SKM-1 treated with dmso at 0.1 percent for 144 hours (cell line): ENCODE measurements at regions not wholly inside any gene's neighbourhood (a gene's known extent, or its start where the extent isn't known, plus 50 kb on each side); places are given as distances from the start of the nearest gene placed in this dataset.
A peak's percentile ranks its signal among the peaks of the same experiment; 100 is the strongest.
"Not testable (repeated sequence)": the region's sequence is repeated elsewhere in the genome, so short reads cannot be mapped to it uniquely, and the experiment has no call there.

Source experiments
- DNase-seq: peaks from one replicate; lab custom pipeline; 2025; ENCODE audit not compliant: unreplicated experiment; lab: John Stamatoyannopoulos, UW

DNA sequence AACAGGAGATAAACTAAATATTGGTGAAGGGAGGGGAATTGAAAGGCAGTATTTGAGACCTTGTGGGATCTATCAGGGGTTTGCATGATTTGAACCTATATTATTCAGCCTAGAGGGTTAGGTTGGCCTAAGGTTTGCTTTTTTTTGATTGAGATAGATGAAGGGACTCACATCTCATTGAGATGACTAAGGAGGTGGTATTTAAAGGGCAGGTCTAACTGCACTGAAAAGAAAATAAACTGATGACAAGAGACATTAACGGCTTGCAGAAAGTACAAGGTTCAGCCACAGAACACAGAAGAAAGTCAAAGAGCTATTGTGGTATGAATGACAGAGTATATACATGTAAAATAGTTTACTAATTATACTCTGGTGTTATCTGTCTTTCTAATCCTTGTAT lies 412.7 kb downstream of the CDH10 start:
- no peak for DNase-seq

DNA sequence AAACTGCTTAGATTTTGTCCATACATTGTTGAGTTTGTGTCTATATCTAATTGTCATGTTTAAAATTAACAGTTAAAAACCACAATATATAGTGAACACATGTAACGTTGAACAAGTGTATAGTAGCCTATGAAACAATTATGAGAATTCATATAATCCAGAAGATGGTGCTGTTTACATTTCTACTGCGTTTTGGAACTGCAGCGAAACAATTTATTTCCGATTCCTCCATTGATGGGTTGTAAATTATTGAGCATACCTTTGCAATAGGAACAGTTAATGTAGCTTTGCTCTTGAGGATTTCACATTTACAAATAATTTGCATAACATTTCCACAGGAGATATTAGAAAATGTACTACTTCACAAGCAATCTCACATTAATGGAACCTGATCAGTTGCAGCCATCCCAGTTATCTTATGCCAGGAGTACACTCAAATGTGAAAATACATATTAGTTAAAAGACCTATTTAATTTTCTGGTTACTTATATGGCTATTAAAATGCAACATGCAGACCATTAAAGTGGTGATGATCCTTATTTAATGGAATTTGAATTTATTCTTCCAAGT lies 411.8 kb downstream of the CDH10 start:
- no peak for DNase-seq

DNA sequence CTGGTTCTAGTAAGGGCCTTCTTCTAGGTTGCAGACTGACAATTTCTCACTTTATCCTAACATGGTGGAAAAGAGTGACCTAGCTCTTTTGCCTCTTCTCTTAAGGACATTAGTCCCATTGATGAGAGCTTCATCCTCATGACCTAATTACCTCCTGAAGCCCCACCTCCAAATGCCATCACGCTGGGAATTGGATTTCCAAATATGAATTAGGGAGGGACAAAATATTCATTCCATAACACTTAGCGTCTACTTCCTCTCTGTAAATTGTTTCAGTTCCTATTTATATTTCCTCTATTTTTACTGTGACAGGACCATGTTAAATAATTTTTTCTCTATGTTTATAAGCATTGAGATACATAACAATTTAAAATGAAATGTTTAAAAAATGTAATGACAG lies 408.8 kb downstream of the CDH10 start:
- peak; percentile 15 for DNase-seq

DNA sequence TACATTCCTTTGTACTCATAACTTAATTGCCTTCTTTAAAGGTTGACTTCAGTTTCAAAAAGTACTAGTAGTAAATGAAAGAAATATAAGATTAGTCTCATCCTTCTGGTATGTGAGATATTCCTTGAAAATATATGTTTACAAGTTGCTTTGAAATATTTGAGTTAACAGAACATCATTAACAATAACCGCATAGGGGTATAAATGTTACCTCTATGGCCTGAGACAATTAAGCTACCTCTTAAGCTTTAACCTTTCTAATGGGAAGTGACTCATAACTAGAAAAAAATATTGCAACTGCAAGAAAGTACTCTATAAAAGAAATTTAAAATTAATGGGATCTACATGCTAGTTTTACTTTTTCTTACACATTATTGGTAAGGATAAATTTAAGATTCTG lies 399.0 kb downstream of the CDH10 start:
- no peak for DNase-seq

DNA sequence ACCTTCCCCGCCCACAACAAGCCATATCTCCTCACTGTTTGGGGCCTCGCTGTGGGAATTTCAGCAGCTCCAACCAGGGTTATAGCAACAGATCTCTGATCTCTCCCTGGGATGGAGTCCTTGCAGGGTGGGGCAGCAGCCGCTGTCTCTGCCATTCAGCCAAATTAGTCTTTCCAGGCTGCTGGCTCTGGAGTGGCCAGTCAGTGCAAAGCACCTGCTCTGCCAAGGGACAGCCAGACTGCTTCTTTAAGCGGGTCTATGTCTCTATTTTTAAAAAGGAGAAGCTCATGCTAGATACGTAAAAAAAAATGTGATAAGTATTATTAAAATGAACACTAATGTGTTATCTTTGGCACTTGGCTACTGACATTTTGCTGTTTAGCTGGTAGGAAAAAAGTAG lies 380.2 kb downstream of the CDH10 start:
- no peak for DNase-seq

DNA sequence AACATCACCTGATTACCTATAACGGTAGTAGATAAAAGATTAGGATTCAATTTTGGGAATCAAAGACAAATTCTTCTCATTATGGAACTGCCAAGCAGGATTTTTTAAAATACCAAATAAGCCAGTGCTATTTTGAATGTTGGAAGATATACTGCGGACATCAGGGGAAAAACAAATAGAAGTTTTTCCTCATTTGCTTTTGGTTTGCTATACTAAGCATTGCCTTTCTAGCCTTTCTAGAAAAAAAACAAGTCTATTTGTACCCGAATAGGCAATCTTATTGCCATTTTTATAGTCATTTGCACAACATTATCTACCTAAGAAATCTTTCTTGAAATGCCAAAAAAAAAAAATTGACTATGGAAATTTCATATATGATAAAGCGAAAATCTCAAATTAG lies 379.5 kb downstream of the CDH10 start:
- DNase-seq = no peak

DNA sequence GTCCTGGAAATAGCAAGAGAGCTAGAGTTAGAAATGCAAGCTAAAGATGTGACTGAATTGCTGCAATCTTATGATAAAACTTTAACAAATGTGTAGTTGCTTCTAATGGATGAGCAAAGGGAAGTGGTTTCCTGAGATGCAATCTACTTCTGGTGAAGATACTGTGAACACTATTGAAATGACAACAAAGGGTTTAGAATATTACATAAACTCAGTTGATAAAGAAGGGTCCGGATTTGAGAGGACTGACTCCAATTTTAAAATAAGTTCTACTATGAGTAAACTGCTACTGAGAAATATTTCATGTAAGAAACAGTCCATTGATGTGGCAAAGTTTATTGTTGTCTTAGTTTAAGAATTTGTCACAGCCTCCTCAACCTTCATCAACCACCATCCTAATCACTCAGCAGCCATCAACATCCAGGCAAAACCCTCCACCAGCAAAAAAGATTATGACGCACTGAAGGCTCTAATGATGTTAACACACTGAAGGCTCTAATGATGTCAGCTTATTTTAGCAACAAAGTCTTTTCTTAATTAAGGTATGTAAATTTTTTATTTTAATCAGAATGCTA lies 376.2 kb downstream of the CDH10 start:
- DNase-seq = no peak

DNA sequence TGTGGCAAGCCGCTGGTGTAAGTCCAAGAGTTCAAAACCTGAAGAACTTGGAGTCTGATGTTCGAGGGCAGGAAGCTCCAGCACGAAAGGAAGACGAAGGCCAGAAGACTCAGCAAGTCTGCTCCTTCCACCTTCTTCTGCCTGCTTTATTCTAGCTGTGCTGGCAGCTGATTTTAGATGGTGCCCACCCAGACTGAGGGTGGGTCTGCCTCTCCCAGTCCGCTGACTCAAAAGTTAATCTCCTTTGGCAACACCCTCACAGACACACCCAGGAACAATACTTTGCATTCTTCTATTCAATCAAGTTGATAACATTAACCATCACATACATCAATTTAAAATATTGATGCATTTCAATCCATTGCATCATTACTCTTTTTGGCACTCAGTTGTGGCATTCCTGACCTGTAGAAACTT lies 373.1 kb downstream of the CDH10 start:
- not testable (repeated sequence) for DNase-seq

DNA sequence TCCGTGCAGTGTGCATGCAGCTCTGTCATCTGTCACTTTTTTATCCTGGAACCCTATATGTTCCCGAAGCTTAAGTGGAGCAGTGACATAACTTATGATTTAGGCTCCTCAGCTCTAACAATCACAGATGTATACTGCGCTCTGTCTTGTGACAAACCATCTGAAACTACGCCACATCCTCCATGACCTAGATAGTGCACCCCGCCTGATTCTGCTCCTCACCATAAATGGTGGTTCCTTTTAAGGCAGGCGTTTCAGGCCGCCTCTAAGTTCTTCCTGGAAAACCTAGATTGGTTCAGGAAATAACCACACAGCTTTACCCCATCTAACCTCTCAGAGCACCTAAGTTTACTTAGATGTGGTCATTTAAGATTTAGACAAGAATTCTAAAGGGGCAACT lies 372.0 kb downstream of the CDH10 start:
- DNase-seq = no peak

DNA sequence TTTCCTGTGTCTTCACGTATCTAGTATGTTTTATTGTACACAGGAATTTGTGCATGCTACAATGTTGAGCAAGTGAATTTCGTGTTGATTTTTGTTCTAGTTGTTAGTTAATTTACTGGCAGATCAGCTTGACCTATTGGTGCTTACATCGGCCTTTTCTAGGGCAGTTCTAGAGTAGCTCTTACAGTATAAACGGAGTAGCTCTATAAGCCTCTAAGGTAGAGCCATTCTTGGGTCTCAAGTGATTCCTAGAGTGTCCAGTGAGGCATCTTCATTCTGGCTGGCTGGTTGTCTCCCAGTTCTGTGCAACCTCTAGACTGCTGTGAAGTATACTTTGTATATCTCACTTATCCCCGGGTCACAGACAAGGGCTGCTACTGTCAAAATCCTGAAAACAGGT lies 364.6 kb downstream of the CDH10 start:
- no peak for DNase-seq

DNA sequence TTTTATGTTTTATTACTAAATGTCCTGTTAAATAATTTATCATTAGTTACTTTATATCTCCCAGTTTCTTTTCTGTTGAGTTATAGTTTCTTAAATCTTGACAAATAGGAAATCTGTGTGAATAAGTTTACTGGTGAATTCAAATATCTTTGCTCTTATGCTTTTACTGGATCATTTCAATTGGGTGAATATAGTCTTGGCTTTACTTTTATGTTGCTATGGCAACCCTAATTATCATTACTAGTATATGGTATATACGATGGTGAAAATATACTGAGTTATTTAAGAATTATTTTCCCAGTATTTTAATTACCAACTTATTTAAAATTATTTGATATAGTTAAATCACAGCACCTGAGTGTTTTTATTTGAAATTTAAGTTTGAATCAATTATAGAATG lies 363.0 kb downstream of the CDH10 start:
- no peak for DNase-seq

DNA sequence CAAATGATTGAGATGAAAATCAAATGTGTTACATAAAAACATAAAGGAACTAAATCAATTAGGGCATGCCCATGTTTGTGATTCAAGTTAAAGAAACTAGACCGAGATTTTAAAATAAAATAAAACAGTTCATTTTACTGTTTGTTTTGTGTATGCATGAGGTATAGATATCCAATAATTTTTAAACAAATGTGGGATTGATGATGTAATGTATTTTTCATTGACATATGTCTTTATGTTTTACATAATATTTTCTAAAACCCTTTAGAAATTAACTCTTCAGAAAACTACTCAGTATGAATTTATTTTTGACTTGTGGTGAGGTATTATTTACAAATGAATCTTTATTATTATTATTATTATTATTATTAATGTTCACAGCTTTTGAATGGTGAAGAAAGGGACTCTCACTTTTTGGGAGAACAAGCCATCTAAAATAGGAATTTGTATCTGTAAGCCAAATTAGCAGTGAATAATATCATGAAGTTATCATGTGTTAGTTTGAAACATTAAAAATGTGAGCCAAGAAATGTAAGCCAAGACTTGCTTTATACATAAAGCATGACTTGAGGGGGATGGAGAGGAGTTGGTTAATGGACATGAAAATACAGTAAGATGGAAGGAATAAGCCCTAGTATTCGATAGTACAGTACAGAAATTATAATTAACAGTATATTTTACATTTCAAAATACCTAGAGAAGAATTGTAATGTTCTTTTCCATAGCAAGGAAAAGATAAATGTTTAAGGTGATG lies 355.0 kb downstream of the CDH10 start:
- no peak for DNase-seq

DNA sequence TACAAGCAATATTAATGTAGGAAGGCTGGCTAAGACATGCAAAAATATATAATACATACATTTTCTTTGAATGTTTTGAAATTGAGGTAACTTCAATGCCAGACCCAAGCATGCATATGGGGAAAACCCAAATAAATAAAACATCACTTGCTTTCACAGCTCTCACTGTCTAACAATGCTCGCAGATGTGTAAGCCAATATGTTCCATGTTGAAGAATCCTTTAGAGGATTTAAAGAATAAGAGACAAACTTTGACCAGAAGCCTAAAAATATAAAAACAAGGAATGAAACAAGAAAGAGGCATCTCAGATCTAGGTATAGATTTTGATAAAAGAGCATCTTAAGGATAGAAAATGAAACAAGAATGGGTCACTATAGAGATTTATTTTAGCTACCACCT lies 354.2 kb downstream of the CDH10 start:
- no peak for DNase-seq

DNA sequence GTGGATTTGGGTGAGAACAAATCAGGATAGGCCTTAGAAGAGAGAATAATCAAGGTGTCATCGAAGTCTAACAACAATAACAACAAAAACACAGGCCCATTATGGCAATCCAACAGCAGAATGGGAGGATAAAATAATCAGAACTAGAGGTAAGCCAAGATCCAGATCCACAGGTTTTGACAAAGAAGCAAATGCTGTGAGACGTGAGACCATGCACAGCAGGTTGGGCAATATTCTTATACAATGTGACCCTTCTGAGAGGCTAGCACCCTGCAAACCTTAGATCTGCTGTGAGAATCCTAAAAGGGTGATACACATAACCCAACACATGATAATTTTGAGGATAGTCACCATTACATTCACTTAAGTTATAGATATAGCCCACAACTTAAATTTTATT lies 352.9 kb downstream of the CDH10 start:
- no peak for DNase-seq

DNA sequence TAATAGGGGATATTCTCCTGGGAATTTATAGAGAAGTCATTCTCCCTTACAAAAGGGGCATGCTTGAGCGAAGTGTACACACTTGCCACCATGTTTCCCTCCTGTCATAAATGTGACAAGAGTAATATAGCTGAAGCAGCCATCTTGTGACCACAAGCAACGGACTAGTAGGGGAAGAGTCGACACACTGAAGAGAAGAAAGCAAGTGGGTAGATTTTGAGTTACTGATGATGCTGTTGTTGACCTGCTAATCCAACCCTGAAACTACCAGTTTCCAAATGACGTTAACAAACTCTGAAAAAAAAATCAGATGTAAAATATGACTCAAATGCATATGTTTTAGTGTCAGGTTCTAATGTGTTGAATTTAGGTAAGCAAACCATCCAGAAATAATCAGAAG lies 350.4 kb downstream of the CDH10 start:
- DNase-seq = no peak

DNA sequence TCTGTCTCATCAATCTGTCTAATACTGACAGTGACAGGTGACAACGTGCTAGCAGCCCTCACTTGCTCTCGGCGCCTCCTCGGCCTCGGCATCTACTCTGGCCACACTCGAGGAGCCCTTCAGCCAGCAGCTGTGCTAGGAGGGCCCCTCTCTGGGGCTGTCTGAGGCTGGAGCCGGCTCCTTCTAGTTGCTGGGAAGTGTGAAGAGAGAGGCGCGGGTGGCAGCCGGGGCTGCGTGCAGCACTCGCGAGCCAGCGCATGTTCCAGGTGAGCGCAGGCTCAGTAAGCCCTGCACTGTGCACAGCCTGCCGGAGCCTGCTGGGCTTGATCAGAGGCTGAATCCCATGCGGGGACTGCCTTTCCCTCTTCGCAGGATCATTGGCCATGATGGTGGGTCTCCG lies 330.7 kb downstream of the CDH10 start:
- DNase-seq = no peak

DNA sequence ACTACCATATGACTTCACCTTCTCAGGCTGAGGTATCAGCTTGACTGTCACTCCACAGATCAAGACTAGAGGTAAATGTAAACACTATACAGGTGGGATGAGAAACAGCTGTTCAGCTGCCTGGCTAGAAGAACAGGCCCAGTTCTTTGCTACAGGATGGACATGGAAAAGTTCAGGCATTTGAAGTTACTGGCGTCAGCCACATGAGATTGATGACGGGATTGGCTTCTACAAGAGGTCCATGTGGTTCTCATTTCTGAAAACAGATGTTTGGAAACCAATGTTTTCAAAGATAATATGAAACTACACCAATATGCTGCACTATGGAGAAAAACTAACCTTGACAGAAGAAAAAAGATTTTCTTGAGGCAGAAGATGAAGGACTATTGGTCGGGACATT lies 324.1 kb downstream of the CDH10 start:
- no peak for DNase-seq

DNA sequence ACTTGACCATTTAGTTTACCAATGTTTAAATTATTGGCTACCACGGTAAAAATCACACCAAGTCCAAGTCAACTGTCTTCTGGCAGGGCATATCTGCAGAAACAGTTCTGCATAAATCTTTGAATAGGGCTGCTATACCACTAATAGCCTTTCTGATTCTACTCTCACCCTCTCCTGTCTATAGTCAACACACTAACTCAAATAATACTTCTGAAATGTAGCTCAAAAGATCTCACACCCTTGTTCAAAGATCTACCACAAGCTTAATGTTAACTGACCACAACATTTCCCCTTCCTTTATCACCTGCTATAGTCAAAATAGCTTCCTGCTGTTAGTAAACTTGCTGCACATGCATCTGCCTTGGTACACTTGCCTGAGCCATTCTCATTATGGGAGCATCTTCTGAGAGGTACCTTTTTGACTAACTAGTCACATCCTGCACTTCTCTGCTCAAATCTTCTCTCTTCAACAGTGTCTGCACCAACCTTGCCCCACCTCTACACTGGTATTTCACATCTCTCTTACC lies 319.4 kb downstream of the CDH10 start:
- DNase-seq = no peak

DNA sequence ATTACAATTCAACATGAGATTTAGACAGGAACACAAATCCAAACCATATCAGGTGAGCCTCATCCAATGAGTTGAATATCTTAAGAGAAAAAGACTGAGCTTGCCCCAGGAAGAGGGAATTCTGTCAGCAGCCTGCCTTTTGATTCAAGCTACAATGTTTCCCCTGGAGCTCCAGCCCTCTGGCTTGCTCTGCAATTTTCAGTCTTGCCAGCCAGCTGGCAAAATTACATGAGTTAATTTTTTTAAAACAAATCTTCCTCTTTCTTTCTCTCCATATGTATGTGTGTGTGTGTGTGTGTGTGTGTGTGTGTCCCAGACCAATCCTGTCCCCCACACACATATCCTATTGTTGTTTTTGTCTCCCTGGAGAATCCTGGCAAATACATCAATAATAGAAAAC lies 313.2 kb downstream of the CDH10 start:
- DNase-seq = no peak

DNA sequence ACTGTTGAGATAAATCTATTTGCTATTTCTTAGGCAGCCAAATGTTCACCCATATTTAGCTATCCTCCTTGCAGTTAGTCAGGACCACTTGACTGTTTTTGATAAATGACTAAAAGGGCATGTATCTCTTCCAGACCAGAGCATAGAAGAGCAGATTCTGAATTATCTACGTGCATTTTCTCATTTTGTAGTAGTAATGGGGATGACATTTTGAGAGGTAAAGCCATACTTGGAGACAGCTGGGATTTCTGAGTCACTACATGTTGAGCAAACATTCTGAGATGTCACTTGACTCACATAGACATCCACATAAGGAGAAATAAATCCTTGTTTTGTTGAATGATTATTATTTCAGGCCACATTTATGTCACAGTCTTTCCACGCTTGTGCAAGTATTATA lies 297.6 kb downstream of the CDH10 start:
- DNase-seq = no peak

DNA sequence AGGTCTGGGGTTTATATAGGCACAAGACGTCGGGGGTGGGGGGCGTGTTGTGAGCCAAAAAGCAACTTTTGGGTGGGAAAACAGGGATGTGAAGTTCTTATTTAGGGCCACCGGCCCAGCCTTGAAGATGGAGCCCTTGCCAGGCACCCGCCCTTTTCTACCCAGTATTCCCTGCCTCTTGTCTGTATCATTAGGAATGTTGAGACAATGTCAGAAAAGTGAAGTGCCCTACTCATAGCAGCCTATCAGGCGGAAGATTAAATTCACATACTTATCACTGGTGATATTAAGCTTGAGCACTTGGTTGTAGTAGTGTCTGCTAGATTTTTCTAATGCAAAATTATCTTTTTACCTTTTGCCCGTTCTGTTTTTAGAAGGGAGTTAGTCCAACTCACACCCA lies 293.5 kb downstream of the CDH10 start:
- no peak for DNase-seq

DNA sequence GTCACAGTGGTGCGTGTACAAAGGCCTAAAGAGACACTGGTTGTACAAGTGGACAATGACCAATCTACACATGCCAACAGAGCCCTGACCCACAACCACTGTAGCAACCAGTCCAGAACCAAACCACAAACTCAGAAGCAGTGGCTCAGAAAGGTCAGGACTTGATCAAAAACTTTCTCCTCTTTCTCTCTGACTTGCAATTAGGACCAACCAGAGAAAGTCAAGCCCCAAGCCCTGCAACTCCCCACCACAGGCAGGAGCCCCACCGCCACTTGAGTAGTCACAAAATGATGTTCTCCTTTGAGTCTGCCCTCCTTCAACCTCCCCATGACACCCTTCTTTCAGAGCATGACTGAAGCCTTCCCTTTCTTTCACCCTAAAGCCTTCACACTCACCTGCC lies 291.8 kb downstream of the CDH10 start:
- DNase-seq = no peak

DNA sequence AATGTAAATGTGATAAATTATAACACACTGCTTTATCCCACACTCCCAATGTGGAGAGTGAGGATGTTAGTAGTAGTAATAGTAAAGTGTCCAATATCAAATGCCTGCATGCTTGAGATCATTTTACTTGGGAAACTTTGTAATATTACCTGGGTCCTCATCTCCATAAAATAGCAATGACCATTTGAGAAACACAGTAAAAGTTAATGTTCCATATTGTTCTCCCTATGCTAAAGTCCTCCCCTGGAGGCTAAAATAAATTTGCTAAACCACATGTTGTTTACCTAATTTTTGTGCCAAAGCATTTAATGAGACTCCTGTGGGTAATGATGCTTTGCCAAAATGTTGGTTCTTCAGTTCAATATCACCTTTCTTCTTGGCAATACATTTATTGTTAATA lies 291.2 kb downstream of the CDH10 start:
- DNase-seq = no peak
